Breast epithelium (tissue), 4 donors: ENCODE measurements at regions not wholly inside any gene's neighbourhood (a gene's known extent, or its start where the extent isn't known, plus 50 kb on each side); places are given as distances from the start of the nearest gene placed in this dataset.

Source experiments
- DNase-seq, 2 donors: peaks; one replicate each; pipeline ENCODE4 v3.0.0-alpha.2; 2019; ENCODE audit warnings: low spot score in 2 of 2
- H3K27ac ChIP-seq, 2 donors: fragments of 200-600 bp; sonication (generic) in 1 of 2; one replicate each; pipeline ENCODE4 v1.5.1; 2016 to 2019; ENCODE audit warnings: mild to moderate bottlenecking in 1 of 2
- H3K27me3 ChIP-seq, 2 donors: fragments of 200-600 bp; sonication (generic) in 1 of 2; one replicate each; pipeline versions ENCODE4 v1.5.1 to v1.6.0; 2017 to 2019; ENCODE audit warnings: control low read depth in 1 of 2, mild to moderate bottlenecking in 1 of 2
- H3K36me3 ChIP-seq: fragments of 200-600 bp; one replicate; pipeline ENCODE4 v1.5.1; 2019
- H3K4me1 ChIP-seq, 2 donors: fragments of 200-600 bp; sonication (generic); one replicate each; pipeline ENCODE4 v1.5.1; 2016 to 2019; ENCODE audit warnings: control low read depth in 1 of 2
- H3K4me3 ChIP-seq, 3 donors: fragments of 200-600 bp; sonication (generic); 1 replicate in 2 of 3; 2 replicates in 1 of 3; pipeline ENCODE4 v1.5.1; 2016 to 2019; ENCODE audit warnings: mild to moderate bottlenecking in 3 of 3, moderate library complexity in 2 of 3
- H3K9me3 ChIP-seq, 2 donors: fragments of 200-600 bp; sonication (generic) in 1 of 2; one replicate each; pipeline ENCODE4 v1.5.1; 2016 to 2019; ENCODE audit warnings: control low read depth in 1 of 2
- POLR2A ChIP-seq: fragments of 450-650 bp; IDR thresholded peaks from one replicate; pipeline ENCODE4 v1.6.1; 2016; ENCODE audit warnings: antibody characterized with exemption, mild to moderate bottlenecking, moderate library complexity
- POLR2AphosphoS5 ChIP-seq, 3 donors: sonication (generic); formaldehyde crosslinking; IDR thresholded peaks; one replicate each; pipeline ENCODE4 v1.6.1; 2017; ENCODE audit warnings: antibody characterized with exemption in 3 of 3
- intact Hi-C: fragments of 100-400 bp; cut with DNase I; formaldehyde crosslinking; loops from one replicate; pipeline ENCODE4 v1.15.1; 2023; ENCODE audit warnings: low total_unique reads
- TF ChIP-seq, protein P1 (sequence below), 3 donors: fragments of 450-650 bp; IDR thresholded peaks; one replicate each; pipeline ENCODE4 v1.5.1; 2016 to 2017; ENCODE audit warnings: antibody characterized with exemption in 3 of 3, mild to moderate bottlenecking in 3 of 3, moderate library complexity in 3 of 3

DNA sequence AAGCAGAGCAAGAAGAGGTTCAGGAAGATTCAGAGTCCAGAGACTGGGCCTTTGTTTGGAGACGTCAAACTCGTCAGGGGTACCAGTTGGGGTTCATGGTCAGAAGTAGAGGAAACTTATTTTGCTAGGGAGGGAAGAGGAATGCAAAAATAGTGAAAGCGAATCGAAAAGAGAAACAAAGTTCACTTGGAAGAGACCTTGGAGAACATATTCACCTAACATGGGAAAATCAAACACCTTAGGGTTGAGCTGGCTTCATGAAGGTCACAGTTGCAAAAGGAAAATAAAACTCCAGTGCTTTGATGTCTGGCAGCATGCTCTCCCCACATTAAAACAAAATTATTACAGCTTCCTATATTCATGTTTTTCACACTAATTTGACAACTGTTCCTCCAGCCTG lies 440.4 kb downstream of the EPM2A start:
- H3K9me3 ChIP-seq: no peaks in the 10 kb centered on the region
- no peaks in the 10 kb centered on the region for H3K36me3 ChIP-seq
- H3K27ac ChIP-seq: no peak overlapping the region
- intact Hi-C loops: no loop called here
- no peaks in the 10 kb centered on the region for H3K27me3 ChIP-seq
- H3K4me1 ChIP-seq: no peaks in the 10 kb centered on the region
- TF ChIP-seq POLR2A (no peak), POLR2AphosphoS5 (IDR thresholded peaks at IDR 0.05) (no peak)
- TF ChIP-seq, protein P1, sequence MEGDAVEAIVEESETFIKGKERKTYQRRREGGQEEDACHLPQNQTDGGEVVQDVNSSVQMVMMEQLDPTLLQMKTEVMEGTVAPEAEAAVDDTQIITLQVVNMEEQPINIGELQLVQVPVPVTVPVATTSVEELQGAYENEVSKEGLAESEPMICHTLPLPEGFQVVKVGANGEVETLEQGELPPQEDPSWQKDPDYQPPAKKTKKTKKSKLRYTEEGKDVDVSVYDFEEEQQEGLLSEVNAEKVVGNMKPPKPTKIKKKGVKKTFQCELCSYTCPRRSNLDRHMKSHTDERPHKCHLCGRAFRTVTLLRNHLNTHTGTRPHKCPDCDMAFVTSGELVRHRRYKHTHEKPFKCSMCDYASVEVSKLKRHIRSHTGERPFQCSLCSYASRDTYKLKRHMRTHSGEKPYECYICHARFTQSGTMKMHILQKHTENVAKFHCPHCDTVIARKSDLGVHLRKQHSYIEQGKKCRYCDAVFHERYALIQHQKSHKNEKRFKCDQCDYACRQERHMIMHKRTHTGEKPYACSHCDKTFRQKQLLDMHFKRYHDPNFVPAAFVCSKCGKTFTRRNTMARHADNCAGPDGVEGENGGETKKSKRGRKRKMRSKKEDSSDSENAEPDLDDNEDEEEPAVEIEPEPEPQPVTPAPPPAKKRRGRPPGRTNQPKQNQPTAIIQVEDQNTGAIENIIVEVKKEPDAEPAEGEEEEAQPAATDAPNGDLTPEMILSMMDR (IDR thresholded peaks at IDR 0.05): no peak
- H3K4me3 ChIP-seq: no peak overlapping the region
- DNase-seq: no peak

DNA sequence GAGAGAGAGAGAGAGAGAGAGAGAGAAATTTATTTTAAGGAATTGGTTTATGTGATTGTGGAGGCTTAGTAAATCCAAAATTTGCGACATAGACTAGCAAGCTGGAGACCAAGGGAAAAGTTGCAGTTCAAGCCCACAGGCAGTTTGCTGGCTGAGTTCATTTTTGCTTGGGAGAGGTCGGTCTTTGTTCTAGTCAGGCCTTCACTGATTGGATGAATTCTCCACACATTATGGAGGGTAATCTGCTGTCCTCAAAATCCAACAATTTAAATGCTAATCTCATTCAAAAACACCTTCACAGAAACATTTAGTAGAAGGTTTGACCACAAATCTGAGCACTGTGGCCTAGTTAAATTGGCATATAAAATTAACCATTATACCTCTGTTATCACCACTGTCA lies 439.6 kb downstream of the EPM2A start:
- H3K27me3 ChIP-seq: no peaks in the 10 kb centered on the region
- intact Hi-C loops: loop anchor here (1.0 kb wide), 1 partner anchor 30 kb away; no protein-coding TSS in a partner anchor
- TF ChIP-seq, protein P1 (IDR thresholded peaks at IDR 0.05): no peak
- TF ChIP-seq POLR2AphosphoS5 (IDR thresholded peaks at IDR 0.05): no peak
- TF ChIP-seq POLR2A: no peak
- H3K4me1 ChIP-seq: no peaks in the 10 kb centered on the region
- H3K9me3 ChIP-seq: no peaks in the 10 kb centered on the region
- no peak for DNase-seq
- H3K27ac ChIP-seq: no peak overlapping the region
- H3K4me3 ChIP-seq: no peak overlapping the region
- H3K36me3 ChIP-seq: no peaks in the 10 kb centered on the region

DNA sequence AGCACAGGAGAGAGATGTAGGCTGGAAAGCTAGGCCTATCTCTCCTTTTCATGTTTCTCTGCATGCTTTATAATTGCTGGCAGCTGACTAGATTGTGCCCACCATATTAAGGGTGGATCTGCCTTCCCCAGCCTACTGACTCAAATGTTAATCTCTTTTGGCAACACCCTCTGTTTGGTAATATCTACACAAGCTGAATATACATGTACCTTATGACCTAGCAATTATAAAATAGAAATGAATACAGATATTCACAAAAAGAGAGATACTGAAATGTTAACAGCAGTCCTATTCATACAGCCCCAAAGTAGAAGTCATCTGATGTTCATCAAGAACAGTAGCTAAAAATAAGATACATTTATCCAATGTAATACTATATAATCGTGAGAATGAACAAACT lies 429.6 kb downstream of the EPM2A start:
- TF ChIP-seq, protein P1 (IDR thresholded peaks at IDR 0.05): no peak
- no peak for TF ChIP-seq POLR2A
- TF ChIP-seq POLR2AphosphoS5 (IDR thresholded peaks at IDR 0.05): no peak
- intact Hi-C loops: no loop called here
- H3K9me3 ChIP-seq: no peaks in the 10 kb centered on the region
- H3K27me3 ChIP-seq: no peaks in the 10 kb centered on the region
- H3K27ac ChIP-seq: no peak overlapping the region
- no peaks in the 10 kb centered on the region for H3K4me1 ChIP-seq
- H3K36me3 ChIP-seq: no peaks in the 10 kb centered on the region
- DNase-seq: no peak
- H3K4me3 ChIP-seq: no peak overlapping the region

DNA sequence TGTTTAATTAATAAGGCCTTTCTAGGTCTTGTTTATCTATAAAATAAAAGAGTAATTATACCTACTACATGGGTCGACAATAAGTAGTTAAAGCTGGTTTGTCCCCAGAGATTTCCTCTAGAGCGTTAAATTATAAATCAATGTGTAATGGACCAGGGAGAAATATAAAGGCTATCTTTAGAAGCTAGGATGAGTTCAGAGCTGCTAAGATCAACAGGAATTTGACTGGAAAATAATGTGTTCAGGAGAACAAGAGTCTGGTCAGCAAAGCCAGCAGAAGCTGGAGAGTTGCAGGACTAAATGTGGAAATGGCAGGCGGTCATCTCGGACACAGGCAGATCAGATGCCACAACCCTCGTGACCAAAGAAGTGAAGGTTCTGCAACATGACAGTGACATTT lies 428.8 kb downstream of the EPM2A start:
- intact Hi-C loops: no loop called here
- H3K9me3 ChIP-seq: no peaks in the 10 kb centered on the region
- H3K36me3 ChIP-seq: no peaks in the 10 kb centered on the region
- no peak for DNase-seq
- no peak for TF ChIP-seq POLR2A
- TF ChIP-seq POLR2AphosphoS5 (IDR thresholded peaks at IDR 0.05): no peak
- TF ChIP-seq, protein P1 (IDR thresholded peaks at IDR 0.05): no peak
- H3K4me1 ChIP-seq: no peaks in the 10 kb centered on the region
- H3K27me3 ChIP-seq: no peaks in the 10 kb centered on the region
- H3K27ac ChIP-seq: no peak overlapping the region
- no peak overlapping the region for H3K4me3 ChIP-seq

DNA sequence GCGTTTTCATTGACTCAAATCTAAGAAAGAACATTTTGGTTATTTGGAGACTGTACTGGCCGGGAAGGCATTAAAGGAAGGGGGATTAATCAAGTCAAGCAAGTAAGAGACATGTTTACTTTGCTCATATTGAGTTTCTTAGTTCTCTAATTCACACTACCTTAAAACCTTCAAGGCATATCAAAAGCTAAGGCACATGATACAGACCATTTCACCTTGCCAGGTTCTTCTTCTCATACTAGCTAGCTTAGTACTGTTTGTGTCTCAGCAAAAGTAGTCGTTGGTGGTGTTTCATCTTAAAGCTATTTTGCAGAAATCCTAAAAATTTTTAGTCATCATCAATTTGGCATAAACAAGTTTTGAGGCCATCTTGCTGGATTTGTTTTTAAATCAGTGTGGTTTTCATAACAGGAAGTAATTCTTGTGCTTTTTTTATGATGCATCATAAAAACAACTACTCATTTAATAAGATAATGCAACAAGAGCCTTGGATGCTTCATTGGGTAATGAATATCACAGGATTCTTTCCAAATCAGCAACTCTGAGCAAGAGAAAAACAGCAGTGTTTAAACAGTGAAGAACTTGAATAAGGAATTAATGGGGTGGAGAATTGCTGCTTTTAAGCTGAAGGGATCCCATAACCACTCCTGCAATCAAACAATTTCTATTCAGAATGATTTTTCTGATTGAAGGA lies 425.3 kb downstream of the EPM2A start:
- no peak overlapping the region for H3K27ac ChIP-seq
- intact Hi-C loops: no loop called here

More for the DNA sequence above, 425.3 kb downstream of the EPM2A start:
- Histone ChIP-seq H3K9me3 (no peaks in the 10 kb centered on the region), H3K4me3 (no peak overlapping the region), H3K27me3 (no peaks in the 10 kb centered on the region), H3K36me3 (no peaks in the 10 kb centered on the region), H3K4me1 (no peaks in the 10 kb centered on the region)
- TF ChIP-seq, protein P1 (IDR thresholded peaks at IDR 0.05): no peak
- no peak for TF ChIP-seq POLR2AphosphoS5 (IDR thresholded peaks at IDR 0.05)
- no peak for TF ChIP-seq POLR2A
- no peak for DNase-seq
